H1 (cell line): ENCODE measurements at regions not wholly inside any gene's neighbourhood (a gene's known extent, or its start where the extent isn't known, plus 50 kb on each side); places are given as distances from the start of the nearest gene placed in this dataset.

Source experiments
- CTCF ChIA-PET: fragments of 300-600 bp; sonication (Branson Sonifier 250); formaldehyde crosslinking; loops from one replicate; lab custom pipeline; 2021; ENCODE audit not compliant: partially characterized antibody; lab: Charles Lee
- POLR2A ChIA-PET: fragments of 300-600 bp; sonication (Branson Sonifier 250); formaldehyde crosslinking; loops from one replicate; lab custom pipeline; 2021; ENCODE audit warnings: inconsistent platforms; ENCODE audit not compliant: partially characterized antibody; lab: Charles Lee
- DNase-seq, 2 experiments: peaks; one replicate each; pipeline versions ENCODE4 v3.0.0 to v3.0.0-alpha.2; 2010 to 2022; ENCODE audit warnings: low spot score in 2 of 2, low read depth in 1 of 2, mixed read lengths in 1 of 2
- FAIRE-seq: peaks from 2 replicates; lab custom pipeline; 2011; peaks lifted over from hg19 to GRCh38; lab: Jason Lieb, UNC
- H2AFZ ChIP-seq: 2 replicates; pipeline ENCODE4 v1.8.1; 2012; ENCODE audit warnings: low read length, inconsistent platforms
- H2AK5ac ChIP-seq: 2 replicates; pipeline ENCODE4 v1.6.1; 2013; ENCODE audit warnings: low read depth, low read length
- H2BK120ac ChIP-seq: replicated peaks from 2 replicates; pipeline ENCODE3; 2013; ENCODE audit warnings: low read depth, low read length, inconsistent platforms
- H2BK12ac ChIP-seq: 2 replicates; pipeline ENCODE4 v1.6.1; 2013; ENCODE audit warnings: low read depth, low read length
- H2BK15ac ChIP-seq: 2 replicates; pipeline ENCODE4 v1.6.1; 2013; ENCODE audit warnings: low read length
- H2BK20ac ChIP-seq: 2 replicates; pipeline ENCODE4 v1.6.1; 2013; ENCODE audit warnings: low read length
- H2BK5ac ChIP-seq: 2 replicates; pipeline ENCODE4 v1.6.1; 2013; ENCODE audit warnings: low read depth, low read length
- H3K14ac ChIP-seq: 2 replicates; pipeline ENCODE4 v1.6.1; 2013; ENCODE audit warnings: inconsistent platforms; ENCODE audit not compliant: insufficient read length
- H3K18ac ChIP-seq: 2 replicates; pipeline ENCODE4 v1.6.1; 2013; ENCODE audit warnings: low read length; ENCODE audit errors: extremely low read depth
- H3K23ac ChIP-seq: 2 replicates; pipeline ENCODE4 v1.6.1; 2013; ENCODE audit warnings: inconsistent platforms; ENCODE audit not compliant: insufficient read length
- H3K23me2 ChIP-seq: 2 replicates; pipeline ENCODE4 v1.6.1; 2013; ENCODE audit warnings: low read depth, low read length
- H3K27ac ChIP-seq: 2 replicates; pipeline ENCODE4 v1.6.1; 2011; ENCODE audit warnings: low read depth, low read length, inconsistent platforms
- H3K27me3 ChIP-seq, 4 experiments: replicated peaks in 1 of 4; 1 replicate in 1 of 4; 2 replicates in 3 of 4; pipeline versions ENCODE4 v1.6.1 to v1.8.1; 2011 to 2013; ENCODE audit warnings: low read length in 3 of 4, mild to moderate bottlenecking in 3 of 4, inconsistent platforms in 2 of 4, mixed read lengths in 2 of 4, moderate library complexity in 1 of 4; ENCODE audit not compliant: control insufficient read depth in 3 of 4, insufficient read depth in 3 of 4; ENCODE audit errors: extremely low read depth in 1 of 4
- H3K36me3 ChIP-seq, 4 experiments: 2 replicates each; pipeline versions ENCODE4 v1.6.1 to v1.8.1; 2011 to 2013; ENCODE audit warnings: mild to moderate bottlenecking in 4 of 4, low read length in 3 of 4, moderate library complexity in 2 of 4, control low read depth in 1 of 4, inconsistent platforms in 1 of 4; ENCODE audit not compliant: insufficient read depth in 4 of 4, control insufficient read depth in 2 of 4
- H3K4ac ChIP-seq: replicated peaks from 2 replicates; pipeline ENCODE3; 2013; ENCODE audit warnings: low read length, low read depth, mixed read lengths, inconsistent platforms; ENCODE audit not compliant: insufficient read length
- H3K4me1 ChIP-seq, 4 experiments: replicated peaks in 1 of 4; 1 replicate in 1 of 4; 2 replicates in 3 of 4; pipeline versions ENCODE4 v1.6.1 to v1.8.1; 2011 to 2013; ENCODE audit warnings: low read length in 3 of 4, inconsistent platforms in 2 of 4, mixed read lengths in 1 of 4; ENCODE audit not compliant: insufficient read depth in 4 of 4, control insufficient read depth in 3 of 4
- H3K4me2 ChIP-seq, 2 experiments: 2 replicates each; pipeline versions ENCODE4 v1.6.1 to v1.8.1; 2011 to 2013; ENCODE audit warnings: low read depth in 2 of 2, low read length in 2 of 2, control low read depth in 1 of 2, inconsistent platforms in 1 of 2, mild to moderate bottlenecking in 1 of 2; ENCODE audit not compliant: insufficient read depth in 1 of 2
- H3K4me3 ChIP-seq, 4 experiments: fragments of 200-600, 300-600 bp in 1 of 4; sonication (generic), shearing (Covaris generic), sonication (Bioruptor Twin) in 1 of 4; 2 replicates each; pipeline versions ENCODE4 v1.5.1 to v1.8.1; 2011 to 2016; ENCODE audit warnings: low read length in 4 of 4, low read depth in 3 of 4, control low read depth in 2 of 4, inconsistent platforms in 2 of 4, mild to moderate bottlenecking in 2 of 4, mixed read lengths in 1 of 4, moderate library complexity in 1 of 4; ENCODE audit not compliant: insufficient read depth in 2 of 4; ENCODE audit errors: extremely low read depth in 1 of 4
- H3K56ac ChIP-seq: replicated peaks from 2 replicates; pipeline ENCODE3; 2013; ENCODE audit warnings: low read depth, mild to moderate bottlenecking, mixed read lengths, low read length, inconsistent platforms; ENCODE audit not compliant: insufficient read length
- H3K79me1 ChIP-seq: 2 replicates; pipeline ENCODE4 v1.6.1; 2013; ENCODE audit warnings: low read depth, low read length, control low read depth
- H3K79me2 ChIP-seq, 2 experiments: 2 replicates each; pipeline versions ENCODE4 v1.6.1 to v1.8.1; 2012 to 2013; ENCODE audit warnings: low read length in 2 of 2, mild to moderate bottlenecking in 2 of 2, inconsistent platforms in 1 of 2; ENCODE audit not compliant: insufficient read depth in 2 of 2, control insufficient read depth in 1 of 2
- H3K9ac ChIP-seq, 4 experiments: replicated peaks in 1 of 4; 1 replicate in 1 of 4; 2 replicates in 3 of 4; pipeline versions ENCODE4 v1.6.1 to v1.8.1; 2011 to 2013; ENCODE audit warnings: low read depth in 3 of 4, low read length in 3 of 4, control low read depth in 2 of 4, mild to moderate bottlenecking in 2 of 4, moderate library complexity in 2 of 4, inconsistent platforms in 1 of 4; ENCODE audit errors: extremely low read depth in 1 of 4
- H3K9me3 ChIP-seq, 2 experiments: 2 replicates each; pipeline versions ENCODE4 v1.6.1 to v1.8.1; 2012 to 2013; ENCODE audit warnings: mild to moderate bottlenecking in 2 of 2, moderate library complexity in 2 of 2, control low read depth in 1 of 2, inconsistent platforms in 1 of 2, low read depth in 1 of 2, low read length in 1 of 2, mixed read lengths in 1 of 2; ENCODE audit not compliant: insufficient read depth in 2 of 2
- H4K20me1 ChIP-seq, 2 experiments: replicated peaks in 1 of 2; 2 replicates each; pipeline versions ENCODE3 to v1.8.1; 2011 to 2013; ENCODE audit warnings: inconsistent platforms in 2 of 2, low read length in 2 of 2, mild to moderate bottlenecking in 1 of 2; ENCODE audit not compliant: insufficient read depth in 2 of 2, control insufficient read depth in 1 of 2
- H4K5ac ChIP-seq: 2 replicates; pipeline ENCODE4 v1.6.1; 2013; ENCODE audit warnings: low read length, low read depth, mixed read lengths, inconsistent platforms; ENCODE audit not compliant: insufficient read length
- H4K8ac ChIP-seq: 2 replicates; pipeline ENCODE4 v1.8.0; 2013; ENCODE audit warnings: mild to moderate bottlenecking, moderate library complexity, low read length, inconsistent platforms; ENCODE audit not compliant: insufficient read depth; ENCODE audit errors: extremely low read depth
- H4K91ac ChIP-seq: replicated peaks from 2 replicates; pipeline ENCODE3; 2013; ENCODE audit warnings: low read length, mixed read lengths, inconsistent platforms; ENCODE audit not compliant: insufficient read length
- ATF3 ChIP-seq: IDR thresholded peaks from 2 replicates; pipeline ENCODE4 v1.6.1; 2011; ENCODE audit warnings: low read depth, mild to moderate bottlenecking, low read length; ENCODE audit not compliant: insufficient read depth
- BRCA1 ChIP-seq: IDR thresholded peaks from 2 replicates; pipeline ENCODE4 v1.6.1; 2012; ENCODE audit warnings: low read depth, low read length, improper control_type of control experiment
- GABPA ChIP-seq: IDR thresholded peaks from 2 replicates; pipeline ENCODE4 v1.6.1; 2011; ENCODE audit warnings: mild to moderate bottlenecking, low read length, moderate library complexity, borderline replicate concordance; ENCODE audit not compliant: insufficient read depth
- HDAC6 ChIP-seq: IDR thresholded peaks from one replicate; pipeline ENCODE4 v1.7.1; 2012; ENCODE audit warnings: low read depth, mild to moderate bottlenecking, inconsistent platforms, low read length, moderate library complexity
- JUN ChIP-seq: IDR thresholded peaks from 2 replicates; pipeline ENCODE4 v1.6.1; 2011; ENCODE audit warnings: low read depth, mild to moderate bottlenecking, improper control_type of control experiment, low read length
- JUND ChIP-seq: IDR thresholded peaks from 2 replicates; pipeline ENCODE4 v1.6.1; 2011; ENCODE audit warnings: mild to moderate bottlenecking, improper control_type of control experiment, low read length
- RAD21 ChIP-seq, 2 experiments: IDR thresholded peaks in 1 of 2; conservative IDR thresholded peaks in 1 of 2; 2 replicates each; pipeline ENCODE4 v1.6.1; 2011; ENCODE audit warnings: low read depth in 2 of 2, low read length in 2 of 2, improper control_type of control experiment in 1 of 2, inconsistent platforms in 1 of 2, mild to moderate bottlenecking in 1 of 2, moderate library complexity in 1 of 2
- RFX5 ChIP-seq: IDR thresholded peaks from 2 replicates; pipeline ENCODE4 v1.6.1; 2011; ENCODE audit warnings: low read depth, low read length, improper control_type of control experiment, borderline replicate concordance
- SIRT6 ChIP-seq: IDR thresholded peaks from one replicate; pipeline ENCODE4 v1.7.1; 2012; ENCODE audit warnings: low read length, inconsistent platforms
- TCF12 ChIP-seq: IDR thresholded peaks from 2 replicates; pipeline ENCODE4 v1.6.1; 2011; ENCODE audit warnings: low read depth, mild to moderate bottlenecking, low read length
- TEAD4 ChIP-seq: IDR thresholded peaks from 2 replicates; pipeline ENCODE4 v1.6.1; 2012; ENCODE audit warnings: low read depth, low read length, inconsistent platforms, mixed read lengths
- ZNF274 ChIP-seq: IDR thresholded peaks from 2 replicates; pipeline ENCODE4 v1.7.0; 2012; ENCODE audit warnings: low read length, borderline replicate concordance; ENCODE audit errors: extremely low read depth
- TF ChIP-seq, protein P1 (sequence below), 3 experiments: IDR thresholded peaks; 1 replicate in 2 of 3; 2 replicates in 1 of 3; pipeline versions ENCODE4 v1.5.1 to v1.6.1; 2011; ENCODE audit warnings: low read length in 3 of 3, mild to moderate bottlenecking in 3 of 3, inconsistent platforms in 2 of 3, low read depth in 1 of 3, moderate library complexity in 1 of 3; ENCODE audit not compliant: insufficient read depth in 1 of 3; ENCODE audit errors: control extremely low read depth in 1 of 3

DNA sequence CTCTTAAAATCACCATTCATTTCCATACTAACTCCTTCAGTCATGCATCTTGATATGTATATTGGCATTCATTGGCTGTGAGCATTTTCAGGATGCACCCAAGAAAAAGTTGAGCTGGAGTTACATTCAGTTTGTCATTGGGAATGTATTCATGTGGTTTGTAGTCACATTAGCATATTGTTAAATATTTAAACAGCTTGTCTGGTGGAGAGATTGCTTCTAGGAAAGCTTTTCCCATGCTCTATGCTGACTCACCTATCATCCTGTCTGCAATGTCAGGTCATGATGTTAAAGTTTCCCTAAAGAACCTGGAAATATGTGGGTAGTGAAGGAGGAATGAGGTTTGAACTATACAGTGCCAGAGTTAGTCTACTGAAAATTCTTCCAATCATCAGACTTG, 583.6 kb downstream of the GALC start:
- Histone ChIP-seq H3K4me2 (no peak overlapping the region), H3K36me3 (no peaks in the 10 kb centered on the region), H3K4me3 (no peak overlapping the region), H2BK20ac (no peak overlapping the region), H2AK5ac (no peak overlapping the region), H3K79me2 (no peaks in the 10 kb centered on the region), H2BK15ac (no peak overlapping the region), H3K23me2 (no peaks in the 10 kb centered on the region), H3K4me1 (no peaks in the 10 kb centered on the region; a peak in 1 of 7 replicates), H3K79me1 (no peaks in the 10 kb centered on the region), H3K27ac (no peak overlapping the region), H2BK120ac (no peak overlapping the region), H4K8ac (no peak overlapping the region), H3K9ac (no peak overlapping the region), H3K18ac (no peak overlapping the region), H3K4ac (no peak overlapping the region), H2BK12ac (no peak overlapping the region), H3K14ac (no peak overlapping the region), H3K9me3 (no peaks in the 10 kb centered on the region), H4K91ac (no peak overlapping the region), H3K56ac (no peak overlapping the region), H3K23ac (no peak overlapping the region), H4K5ac (no peak overlapping the region), H4K20me1 (no peaks in the 10 kb centered on the region), H2BK5ac (no peak overlapping the region), H2AFZ (peak overlapping the region; percentile 83; the same call in 1 of the 2 replicates), H3K27me3 (no peaks in the 10 kb centered on the region)
- ChIA-PET CTCF (interaction anchor here (0.6 to 1.0 kb wide), 2 partner anchors 11 to 461 kb away, joined by 3 read pairs; no protein-coding TSS in a partner anchor), POLR2A (no interaction called here)
- no peak for DNase-seq
- no peak for FAIRE-seq
- TF ChIP-seq SIRT6 (no peak), ATF3 (no peak), RAD21 (IDR thresholded peaks at IDR 0.05 in 1 of 2, conservative IDR thresholded peaks at IDR 0.05 in 1 of 2; ENCODE audit: low read depth in 2 of 2, low read length in 2 of 2) (no peak), GABPA (no peak), TEAD4 (no peak), JUND (no peak), BRCA1 (no peak), HDAC6 (no peak), RFX5 (no peak), JUN (no peak), ZNF274 (no peak), TCF12 (no peak)
- TF ChIP-seq, protein P1, sequence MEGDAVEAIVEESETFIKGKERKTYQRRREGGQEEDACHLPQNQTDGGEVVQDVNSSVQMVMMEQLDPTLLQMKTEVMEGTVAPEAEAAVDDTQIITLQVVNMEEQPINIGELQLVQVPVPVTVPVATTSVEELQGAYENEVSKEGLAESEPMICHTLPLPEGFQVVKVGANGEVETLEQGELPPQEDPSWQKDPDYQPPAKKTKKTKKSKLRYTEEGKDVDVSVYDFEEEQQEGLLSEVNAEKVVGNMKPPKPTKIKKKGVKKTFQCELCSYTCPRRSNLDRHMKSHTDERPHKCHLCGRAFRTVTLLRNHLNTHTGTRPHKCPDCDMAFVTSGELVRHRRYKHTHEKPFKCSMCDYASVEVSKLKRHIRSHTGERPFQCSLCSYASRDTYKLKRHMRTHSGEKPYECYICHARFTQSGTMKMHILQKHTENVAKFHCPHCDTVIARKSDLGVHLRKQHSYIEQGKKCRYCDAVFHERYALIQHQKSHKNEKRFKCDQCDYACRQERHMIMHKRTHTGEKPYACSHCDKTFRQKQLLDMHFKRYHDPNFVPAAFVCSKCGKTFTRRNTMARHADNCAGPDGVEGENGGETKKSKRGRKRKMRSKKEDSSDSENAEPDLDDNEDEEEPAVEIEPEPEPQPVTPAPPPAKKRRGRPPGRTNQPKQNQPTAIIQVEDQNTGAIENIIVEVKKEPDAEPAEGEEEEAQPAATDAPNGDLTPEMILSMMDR (IDR thresholded peaks at IDR 0.05; ENCODE audit: control extremely low read depth in 1 of 3, insufficient read depth in 1 of 3, low read depth in 1 of 3, low read length in 3 of 3): no peak
